Ovary (tissue), 3 donors: ENCODE measurements at regions not wholly inside any gene's neighbourhood (a gene's known extent, or its start where the extent isn't known, plus 50 kb on each side); places are given as distances from the start of the nearest gene placed in this dataset.

Experiments used
- CTCF ChIP-seq, 3 donors: fragments of 450-650 bp in 2 of 3; fragments of 200-600 bp in 1 of 3; IDR thresholded peaks; one replicate each; pipeline versions ENCODE4 v1.5.1 to v1.8.0; 2016 to 2022; ENCODE audit warnings: antibody characterized with exemption in 3 of 3, mild to moderate bottlenecking in 1 of 3
- POLR2A ChIP-seq: fragments of 450-650 bp; IDR thresholded peaks from one replicate; pipeline ENCODE4 v1.6.1; 2017; ENCODE audit warnings: antibody characterized with exemption, mild to moderate bottlenecking, moderate library complexity
- donor health status: DM: no; HTN: no; CAD: no.

GRCh38 chr15:79170256-79170664 lies 79.7 kb upstream of the RASGRF1 start:
- TF ChIP-seq CTCF (IDR thresholded peaks at IDR 0.05) (no peak), POLR2A (no peak)
